CD1c-positive myeloid dendritic cell (primary cell): ENCODE measurements at regions not wholly inside any gene's neighbourhood (a gene's known extent, or its start where the extent isn't known, plus 50 kb on each side); places are given as distances from the start of the nearest gene placed in this dataset.
A peak's percentile ranks its signal among the peaks of the same experiment; 100 is the strongest.
"Not testable (repeated sequence)": the region's sequence is repeated elsewhere in the genome, so short reads cannot be mapped to it uniquely, and the experiment has no call there.

Experiments
- DNase-seq: peaks from one replicate; pipeline ENCODE4 v3.0.0-alpha.2; 2016; ENCODE audit errors: extremely low spot score

DNA sequence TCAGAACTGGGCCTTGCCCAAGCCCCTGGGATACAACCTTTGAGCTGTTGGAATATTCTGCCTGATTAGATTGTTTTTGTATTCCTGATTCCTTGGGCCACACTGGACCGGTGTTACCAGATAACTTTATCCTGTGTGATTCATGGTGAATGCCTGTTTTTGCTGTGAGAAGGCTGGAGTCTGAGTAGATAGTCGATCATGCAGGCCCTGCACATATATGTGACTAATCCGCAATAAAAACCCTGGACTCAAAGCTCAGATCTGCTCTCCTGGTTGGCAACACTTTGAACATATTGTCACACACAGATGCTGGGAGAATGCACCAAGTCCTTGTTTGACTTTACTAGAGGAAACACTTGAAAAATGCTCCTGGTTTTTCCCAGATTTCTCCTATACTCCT, 183.9 kb upstream of the MBL2 start:
- no peak for DNase-seq

DNA sequence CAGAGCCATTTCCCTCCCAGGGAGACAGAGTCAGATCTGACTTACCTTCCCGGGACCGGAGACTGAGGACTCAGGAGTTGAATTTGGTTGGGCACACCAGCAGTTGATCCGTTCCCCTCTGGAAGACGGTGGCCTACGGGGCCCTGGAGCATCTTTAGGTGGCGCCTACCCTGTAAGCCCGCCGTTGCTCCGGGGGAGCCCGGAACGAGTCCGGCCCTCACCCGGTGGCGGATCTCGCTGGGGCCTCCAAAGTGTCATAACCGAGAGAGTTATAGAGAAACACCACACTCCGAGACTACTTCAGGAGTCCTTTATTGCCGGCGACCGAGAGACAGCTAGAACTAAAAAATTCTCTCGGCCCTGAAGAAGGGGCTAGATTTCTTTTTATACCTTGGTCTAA, 182.8 kb upstream of the MBL2 start:
- DNase-seq, result no peak

DNA sequence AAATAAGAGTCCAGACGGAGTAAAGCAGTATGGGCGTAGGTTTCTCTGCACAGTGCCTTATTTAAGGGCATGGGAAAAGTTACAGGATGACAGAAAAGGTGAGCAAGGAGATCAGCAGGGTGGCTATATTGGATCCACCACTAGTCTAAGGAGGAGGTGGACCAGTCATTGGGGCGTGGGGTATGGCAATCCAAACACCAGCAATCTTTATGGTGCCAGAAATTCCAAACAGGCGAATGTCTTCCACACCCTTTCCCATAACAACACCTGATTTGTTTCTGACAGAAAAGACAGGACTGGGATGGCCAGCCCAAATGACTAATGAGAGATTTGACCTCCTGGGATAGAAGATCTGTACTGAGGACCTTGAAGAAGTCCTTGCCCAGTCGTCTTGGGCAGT, 181.8 kb upstream of the MBL2 start:
- DNase-seq, result no peak

DNA sequence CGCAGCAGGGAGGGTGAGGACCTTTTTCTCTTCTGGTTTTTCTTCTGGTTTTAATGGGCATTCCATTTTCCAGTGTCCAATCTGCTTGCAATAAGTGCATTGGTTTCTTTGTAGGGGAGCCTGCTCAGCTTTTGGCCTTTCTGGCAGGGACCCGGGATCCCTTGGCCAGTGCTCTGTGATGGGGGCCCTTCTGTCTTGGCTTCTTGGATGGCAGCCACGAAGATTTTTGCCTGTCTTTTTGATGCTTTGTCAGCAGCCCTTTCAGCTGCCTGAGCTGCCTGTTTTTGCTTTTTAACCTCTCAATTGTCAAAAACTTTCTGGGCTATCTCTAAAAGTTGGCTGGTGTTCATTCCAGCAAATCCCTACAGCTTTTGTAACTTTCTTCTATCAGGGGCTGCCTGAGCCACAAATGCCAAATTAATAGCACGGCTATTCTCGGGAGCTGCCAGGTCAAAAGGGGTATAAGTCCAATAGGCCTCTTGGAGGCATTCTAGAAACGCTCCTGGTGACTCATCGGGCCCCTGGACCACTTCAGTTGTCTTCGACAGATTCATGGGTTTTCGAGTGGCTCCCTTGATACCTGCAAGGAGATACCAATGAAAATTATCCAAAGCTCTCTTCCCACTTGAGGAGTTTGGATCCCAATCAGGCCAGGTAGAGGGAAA, 179.9 kb upstream of the MBL2 start:
- no peak for DNase-seq

DNA sequence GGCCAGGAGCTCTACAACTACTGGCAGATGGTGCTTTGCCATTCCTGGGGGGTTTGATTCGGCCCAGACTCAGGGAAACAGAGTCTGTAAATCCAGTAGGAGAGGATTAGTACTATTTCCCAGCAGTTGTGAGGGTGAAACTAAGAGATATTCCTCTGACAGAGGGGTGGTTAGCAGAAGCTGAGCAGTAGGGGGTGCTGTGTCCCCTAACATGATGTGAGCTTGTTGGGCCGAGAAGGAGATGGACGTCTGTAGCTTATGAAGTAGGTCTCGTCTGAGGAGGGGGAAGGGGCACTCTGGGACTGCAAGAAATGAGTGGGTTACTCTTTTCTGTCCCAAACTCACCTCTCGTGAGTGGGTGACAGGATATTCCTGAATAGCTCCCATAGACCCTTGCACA, 179.2 kb upstream of the MBL2 start:
- DNase-seq, result peak; percentile 65

DNA sequence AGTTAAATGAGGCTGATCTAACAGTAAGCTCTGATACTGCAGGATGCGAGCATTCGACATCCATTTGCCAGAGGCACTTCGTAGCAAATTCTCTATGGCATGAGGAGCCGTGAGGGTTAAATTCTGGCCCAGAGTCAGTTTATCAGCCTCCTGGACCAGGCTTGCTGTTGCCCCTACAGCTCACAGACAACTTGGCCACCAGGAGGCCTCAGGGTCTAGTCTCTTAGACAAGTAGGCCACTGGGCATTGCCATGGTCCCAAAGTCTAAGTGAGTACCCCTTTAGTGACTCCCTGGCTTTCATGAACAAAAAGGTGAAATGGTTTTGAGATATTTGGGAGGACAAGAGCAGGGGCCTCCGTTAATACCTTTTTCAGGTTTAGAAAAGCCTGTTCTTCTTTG, 178.0 kb upstream of the MBL2 start:
- DNase-seq, result no peak

DNA sequence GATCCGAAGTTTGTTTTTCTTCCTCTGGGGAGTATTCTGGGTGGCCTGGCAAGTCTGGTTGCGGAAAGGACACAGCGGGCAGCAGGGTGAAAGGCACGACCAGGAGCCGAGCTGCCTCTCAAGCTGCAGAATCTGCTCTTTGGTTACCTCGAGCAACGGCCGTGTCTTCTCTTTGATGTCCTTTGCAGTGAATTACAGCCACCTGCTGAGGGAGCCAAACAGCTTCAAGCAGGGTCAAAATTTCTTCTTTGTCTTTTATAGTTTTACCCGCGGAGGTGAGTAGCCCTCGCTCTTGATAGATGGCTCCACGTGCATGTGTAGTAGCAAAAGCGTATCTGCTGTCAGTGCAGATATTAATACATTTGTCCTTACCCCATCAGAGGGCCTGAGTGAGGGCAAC, 177.3 kb upstream of the MBL2 start:
- no peak for DNase-seq

DNA sequence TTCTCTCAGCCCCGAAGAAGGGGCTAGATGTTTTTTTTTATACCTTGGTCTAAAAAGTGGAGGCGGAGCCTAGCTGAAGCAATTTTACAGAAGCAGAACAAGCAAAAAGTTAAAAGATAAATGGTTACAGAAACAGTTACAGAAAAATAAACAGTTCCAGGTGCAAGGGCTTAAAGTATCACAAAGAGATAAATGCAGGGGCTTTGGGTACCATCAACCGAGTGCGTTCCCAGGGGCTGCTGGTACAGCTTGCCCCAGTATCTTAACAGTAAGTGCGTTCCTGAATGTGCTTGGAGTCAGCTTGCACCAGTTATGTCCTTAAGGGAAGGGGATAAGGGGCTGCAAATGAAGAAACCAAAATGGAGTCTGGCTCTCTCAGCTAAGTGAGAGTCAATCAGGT, 173.9 kb upstream of the MBL2 start:
- no peak for DNase-seq

DNA sequence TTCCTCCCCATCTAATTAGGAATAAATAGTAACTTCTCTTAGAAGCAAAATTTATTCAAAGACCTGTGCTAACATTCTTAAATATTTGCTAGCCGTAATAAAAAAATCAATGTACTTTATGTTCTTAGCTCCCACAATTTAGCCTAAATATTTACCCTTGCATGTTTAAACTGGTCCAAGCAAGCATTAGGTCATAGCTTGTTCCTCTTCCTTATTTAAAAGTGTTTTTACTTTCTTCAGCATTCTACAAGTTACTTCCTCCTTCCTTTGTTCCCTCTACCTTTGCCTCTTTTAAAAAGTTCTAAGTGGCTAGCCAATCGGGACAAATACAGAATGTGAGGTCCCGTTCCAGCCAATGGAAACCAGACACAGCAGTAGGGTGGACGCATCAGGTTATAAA, 172.9 kb upstream of the MBL2 start:
- DNase-seq, result not testable (repeated sequence)

DNA sequence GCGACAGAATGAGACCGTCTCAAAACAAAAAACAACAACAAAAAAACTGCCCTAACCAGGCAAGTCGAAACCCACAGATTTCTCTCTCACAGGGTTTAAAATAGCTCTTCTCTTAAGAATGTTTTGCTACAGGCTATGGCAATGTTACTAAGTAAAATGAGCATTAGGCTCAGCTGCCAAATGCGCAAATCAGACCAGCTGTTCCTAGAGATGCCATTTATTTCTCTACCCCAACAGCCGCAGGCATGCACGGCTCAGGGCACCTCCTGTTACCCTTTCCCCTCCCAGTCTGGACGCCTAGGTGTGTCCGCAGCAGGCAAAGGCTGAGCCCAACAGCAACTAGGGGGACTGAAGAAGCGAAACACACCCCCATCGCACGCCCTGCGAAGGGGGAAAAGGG, 168.3 kb upstream of the MBL2 start:
- DNase-seq, result no peak

DNA sequence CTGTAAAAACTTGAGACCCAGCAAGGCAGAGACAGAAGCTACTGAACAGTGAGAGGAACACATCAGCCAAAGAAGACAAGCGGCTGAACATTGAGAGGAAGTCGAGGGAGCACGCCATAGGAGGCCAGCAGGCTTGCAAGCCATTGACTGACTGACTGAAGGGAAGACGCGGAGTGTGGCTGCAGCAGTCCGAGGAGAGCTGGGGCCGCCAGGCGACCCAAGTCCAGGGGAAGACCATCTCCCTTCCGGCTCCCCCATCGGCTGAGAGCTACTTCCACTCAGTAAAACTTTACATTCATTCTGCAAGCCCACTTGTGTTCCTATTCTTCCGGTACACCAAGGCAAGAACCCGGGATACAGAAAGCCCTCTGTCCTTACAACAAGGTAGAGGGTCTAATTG, 167.3 kb upstream of the MBL2 start:
- no peak for DNase-seq

DNA sequence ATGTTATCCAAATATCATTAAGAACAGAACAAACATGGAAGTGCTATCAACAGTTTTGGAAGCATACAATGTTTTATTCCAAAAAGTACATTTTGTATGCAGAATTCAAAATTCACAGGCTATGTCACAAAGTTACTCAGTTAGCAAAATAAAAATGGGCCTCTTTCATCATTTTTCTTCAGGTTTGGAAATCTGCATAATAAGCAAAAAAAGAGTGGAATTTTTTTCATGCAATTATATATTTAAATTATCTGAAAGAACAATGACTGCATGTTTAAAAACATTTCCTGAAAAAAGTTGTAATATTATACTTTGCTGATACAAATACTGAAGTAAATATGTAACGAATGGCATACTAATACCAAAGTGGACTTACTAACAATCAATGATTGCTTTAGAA, 161.2 kb upstream of the MBL2 start:
- no peak for DNase-seq

DNA sequence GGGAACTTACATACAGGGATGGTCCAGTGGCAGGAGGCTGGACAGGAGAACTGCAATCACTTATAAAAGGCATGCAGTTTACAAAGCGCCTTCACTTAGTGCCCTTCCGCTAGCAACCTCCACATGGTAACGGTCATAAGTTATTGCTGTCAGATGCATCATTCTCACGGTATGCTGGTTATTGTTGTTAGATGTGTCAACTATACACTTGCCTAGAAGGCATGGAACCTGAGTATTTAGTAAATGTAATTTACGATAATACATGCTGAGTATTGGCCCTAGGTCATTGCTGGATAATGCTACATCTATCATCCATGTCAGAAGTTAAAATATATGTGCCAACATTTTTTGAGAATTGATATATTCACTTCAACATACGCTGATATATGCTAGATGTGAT, 155.1 kb upstream of the MBL2 start:
- no peak for DNase-seq

DNA sequence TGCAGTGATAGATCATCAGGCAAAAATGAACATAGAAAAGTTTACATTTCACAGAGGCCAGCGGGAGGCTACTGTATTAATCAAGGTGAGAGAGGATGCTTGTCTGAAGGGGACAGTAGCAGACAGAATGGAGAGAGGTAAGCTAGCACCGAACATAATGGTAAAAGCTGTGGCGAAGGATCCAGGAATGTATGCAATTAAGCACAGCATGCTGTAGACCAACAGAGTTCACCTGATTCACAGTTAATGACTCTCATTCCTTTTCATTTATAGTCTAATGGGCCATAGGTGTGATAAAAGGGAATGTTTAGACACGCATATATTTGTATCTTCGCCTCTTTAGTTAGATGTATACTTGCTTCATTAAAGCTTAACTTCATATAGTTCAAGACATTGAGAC, 150.9 kb upstream of the MBL2 start:
- no peak for DNase-seq

DNA sequence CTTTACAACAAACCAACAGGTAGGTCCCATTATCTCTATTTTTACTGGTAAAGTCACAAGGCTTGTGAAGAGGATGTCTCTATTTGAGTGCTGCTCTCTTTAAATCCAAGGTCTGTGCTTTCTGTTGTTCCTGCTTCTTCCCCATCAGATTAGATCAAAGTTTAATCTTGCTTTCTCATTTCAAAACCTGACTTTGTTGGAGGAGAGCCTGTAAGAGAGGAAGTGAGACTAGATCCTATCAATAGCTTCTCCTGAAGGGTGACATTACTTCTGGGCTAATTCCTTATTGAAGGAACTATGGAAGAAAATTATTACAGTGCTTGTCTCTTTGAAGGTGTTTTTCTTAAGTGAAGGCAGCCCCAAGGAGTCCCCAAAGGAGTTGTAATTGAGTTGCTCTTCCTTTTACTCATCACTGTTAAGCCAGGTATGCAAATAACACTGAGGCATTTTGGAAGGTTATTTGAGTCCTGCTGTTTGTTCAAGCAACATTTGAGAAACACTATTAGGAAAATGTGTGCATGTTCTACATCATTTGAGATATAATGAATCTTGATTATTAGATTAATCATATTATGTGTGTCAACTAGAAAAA, 146.2 kb upstream of the MBL2 start:
- DNase-seq, result no peak

DNA sequence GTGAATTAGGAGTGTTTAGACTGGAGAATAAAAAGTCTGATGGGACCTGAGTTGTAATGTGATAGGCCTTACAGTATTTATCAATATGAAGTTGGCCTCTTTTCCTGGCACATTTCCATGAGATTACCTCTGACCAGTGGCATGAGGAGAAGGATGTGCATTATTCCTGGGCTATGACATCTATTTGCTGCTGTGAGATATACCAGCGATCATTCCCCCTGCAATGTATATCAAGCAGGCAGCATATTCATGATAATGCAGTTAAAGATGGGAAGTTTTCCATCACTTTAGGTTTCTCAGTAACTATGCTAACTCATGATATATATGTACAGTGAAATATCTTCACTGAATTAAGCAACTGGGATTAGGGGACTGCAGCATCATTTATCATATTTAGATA, 142.8 kb upstream of the MBL2 start:
- DNase-seq, result no peak

DNA sequence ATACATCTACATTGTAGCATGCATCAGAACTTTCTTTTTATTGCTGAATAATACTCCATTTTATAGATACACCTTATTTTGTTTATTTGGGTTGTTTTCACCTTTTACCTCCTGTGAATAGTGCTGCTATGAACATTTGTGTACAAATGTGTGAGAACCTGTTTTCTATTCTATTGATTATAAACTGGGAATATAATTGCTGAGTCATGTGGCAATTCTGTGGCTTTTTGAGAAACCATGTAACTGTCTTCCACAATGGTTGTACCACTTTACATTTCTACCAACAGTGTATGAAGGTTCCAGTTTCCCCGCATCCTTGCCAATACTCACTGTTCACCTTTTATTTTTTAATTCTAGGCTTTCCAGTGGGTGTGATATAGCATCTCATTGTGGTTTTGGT, 138.6 kb upstream of the MBL2 start:
- no peak for DNase-seq

DNA sequence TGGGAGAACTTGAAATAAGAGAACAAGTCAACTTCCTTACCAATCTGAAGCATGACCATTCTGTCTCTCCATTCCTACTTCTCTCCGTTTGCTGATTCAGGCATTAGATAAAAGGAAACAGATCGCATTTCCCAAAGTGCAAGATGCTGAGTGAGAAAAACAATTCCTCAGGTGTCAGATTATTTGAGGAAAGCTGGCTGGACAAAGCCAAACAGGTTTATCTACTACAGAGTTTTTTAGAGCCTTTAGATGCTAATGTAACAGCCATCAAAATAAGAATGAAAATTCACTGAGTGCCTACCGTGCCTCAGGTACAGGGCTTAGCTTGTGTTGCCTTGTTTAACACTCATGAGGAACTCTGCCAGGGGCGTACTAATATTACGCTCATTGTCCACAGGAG, 135.9 kb upstream of the MBL2 start:
- no peak for DNase-seq

DNA sequence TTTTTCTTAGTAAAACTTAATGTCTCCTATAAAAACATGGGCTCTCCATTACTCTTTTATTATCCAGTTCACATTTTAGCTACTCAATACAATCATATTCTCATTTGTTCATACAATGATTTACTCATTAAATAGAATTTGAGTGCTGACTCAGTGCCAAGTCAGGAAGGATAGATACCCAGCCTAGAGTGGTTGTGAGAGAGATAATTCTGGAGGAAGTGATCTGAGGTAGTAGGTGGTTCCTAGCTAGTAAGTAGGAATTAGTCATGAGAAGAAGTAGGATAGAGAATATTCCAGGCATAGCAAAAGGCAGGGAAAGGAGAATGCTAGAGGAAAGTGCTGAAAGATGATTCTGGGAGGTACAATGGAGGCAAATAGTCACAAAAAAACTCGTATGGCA, 133.5 kb upstream of the MBL2 start:
- no peak for DNase-seq

DNA sequence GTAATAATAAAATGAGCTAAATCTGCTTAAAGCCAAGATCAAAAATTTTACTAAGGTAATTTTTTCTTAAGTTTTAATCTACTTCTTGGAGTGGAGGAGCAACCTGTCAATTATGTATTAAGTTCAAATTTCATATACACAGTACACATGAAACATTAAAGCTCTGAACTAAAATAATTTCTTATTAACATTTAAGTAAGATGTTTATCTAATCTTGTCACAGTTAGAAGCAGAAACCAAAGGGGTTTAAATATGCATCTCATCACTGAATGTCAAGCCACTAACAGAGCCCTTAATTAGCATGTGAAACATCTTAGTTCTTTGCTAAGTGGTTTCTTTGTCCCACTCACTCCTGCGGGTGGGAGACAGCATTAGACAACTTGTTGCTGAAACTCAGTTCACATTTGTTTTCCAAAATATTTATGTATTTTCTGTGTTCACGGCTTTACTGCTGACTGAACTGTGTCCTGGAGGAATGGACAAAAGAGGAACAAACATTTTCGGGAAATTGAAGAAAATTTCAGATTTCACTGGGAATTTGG, 130.9 kb upstream of the MBL2 start:
- no peak for DNase-seq

DNA sequence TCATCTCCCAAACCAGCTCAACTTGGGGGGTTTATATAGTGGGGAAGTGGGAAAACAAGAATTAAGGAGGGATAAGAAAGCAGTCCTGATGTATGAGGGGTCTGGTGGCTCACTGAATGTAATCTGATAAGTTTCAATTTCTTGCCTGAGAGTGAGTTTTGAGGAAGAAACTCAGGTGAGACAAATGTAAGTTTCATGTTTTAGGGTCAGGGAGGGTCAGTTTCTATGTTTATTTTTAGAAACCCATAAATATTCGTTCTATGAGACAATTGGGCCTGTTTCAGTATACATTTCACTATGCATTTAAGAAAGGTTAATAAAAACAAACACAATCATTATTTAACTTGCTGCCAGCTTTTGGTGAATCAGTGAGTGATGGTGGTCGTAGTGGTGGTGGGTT, 128.0 kb upstream of the MBL2 start:
- DNase-seq, result no peak

DNA sequence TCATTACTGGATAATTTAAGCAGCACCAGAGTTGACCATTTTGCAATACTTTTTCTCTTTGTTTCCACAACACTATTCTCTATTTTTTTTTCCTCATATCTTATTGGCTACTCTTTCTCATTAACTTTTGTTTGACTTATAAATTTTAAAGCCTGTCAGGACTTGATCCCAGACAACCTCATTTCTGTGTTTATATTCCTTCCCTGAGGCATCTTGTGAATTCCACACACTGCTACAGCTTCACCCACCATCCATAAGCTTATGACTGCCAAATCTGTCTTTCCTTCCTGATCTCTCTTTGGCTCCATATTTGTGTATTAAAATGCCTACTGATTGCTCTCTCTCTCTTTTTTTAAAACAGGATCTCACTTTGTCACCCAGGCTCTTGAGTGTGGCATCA, 124.6 kb upstream of the MBL2 start:
- DNase-seq, result no peak

DNA sequence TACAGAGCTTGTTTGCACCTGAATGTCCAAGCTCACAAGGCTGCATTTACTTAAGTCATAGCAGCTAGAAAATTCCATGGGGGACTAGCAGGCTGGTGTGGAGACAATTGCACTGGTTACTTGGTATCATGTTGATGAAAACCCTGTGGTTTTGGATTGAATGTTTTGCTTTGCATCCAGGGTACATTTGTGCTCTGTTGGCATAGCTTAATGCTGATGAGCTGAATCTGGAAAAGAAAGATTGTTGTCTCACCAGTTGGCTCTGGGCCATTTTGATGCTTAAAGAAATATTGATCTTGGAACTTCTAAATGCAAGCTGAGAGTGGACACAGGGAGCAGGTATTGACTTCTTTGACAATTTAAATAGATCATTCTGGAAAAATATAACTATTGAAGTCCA, 122.5 kb upstream of the MBL2 start:
- DNase-seq, result no peak

DNA sequence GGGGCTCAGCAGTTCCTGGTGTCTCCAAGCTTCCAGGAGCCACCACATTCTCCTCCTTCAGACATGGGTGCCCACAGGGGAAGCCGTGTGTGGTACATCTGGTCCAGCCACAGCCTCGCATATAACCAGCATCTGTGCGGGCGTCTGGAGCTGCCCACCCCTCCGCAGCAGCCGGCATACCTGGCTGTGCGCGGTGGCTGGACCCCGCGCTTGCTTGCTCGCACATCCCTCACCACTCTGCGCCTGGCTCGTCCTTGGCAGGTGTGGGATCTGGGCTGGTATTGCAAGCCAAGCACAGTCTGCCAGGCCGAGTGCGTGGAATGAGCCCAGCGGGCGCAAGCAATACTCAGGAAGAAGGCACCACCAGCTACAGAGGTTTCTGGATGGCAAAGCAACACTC, 117.7 kb upstream of the MBL2 start:
- no peak for DNase-seq
